GM12892 (cell line): ENCODE measurements at regions not wholly inside any gene's neighbourhood (a gene's known extent, or its start where the extent isn't known, plus 50 kb on each side); places are given as distances from the start of the nearest gene placed in this dataset.

Experiments used
- POLR2A ChIP-seq: IDR thresholded peaks from 2 replicates; pipeline ENCODE4 v1.6.1; 2011; ENCODE audit warnings: low read depth, low read length, control low read depth
- POLR2AphosphoS5 ChIP-seq: IDR thresholded peaks from 2 replicates; pipeline ENCODE4 v1.6.1; 2011; ENCODE audit warnings: low read depth, low read length, control low read depth
- TAF1 ChIP-seq: IDR thresholded peaks from 2 replicates; pipeline ENCODE4 v1.6.1; 2011; ENCODE audit warnings: low read depth, mild to moderate bottlenecking, control low read depth, low read length, borderline replicate concordance

DNA sequence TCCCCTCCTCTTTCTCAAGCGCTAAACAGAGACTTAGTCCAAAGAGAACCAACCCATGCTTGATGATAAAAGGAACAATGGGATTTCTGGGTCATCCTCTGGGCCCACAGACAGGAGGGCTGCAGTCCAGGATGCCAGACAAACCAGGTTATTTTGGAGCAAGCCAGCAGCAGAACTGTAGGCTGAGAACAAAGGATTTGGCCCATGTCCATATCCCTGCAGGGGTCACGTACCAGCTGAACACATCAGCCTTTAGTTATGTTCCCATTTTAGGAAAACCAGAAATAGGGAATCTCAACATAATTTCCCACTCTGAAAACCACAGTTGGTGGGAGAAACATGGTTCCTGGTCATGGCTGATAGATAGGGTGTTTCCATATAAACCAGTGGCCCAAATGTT lies 533.6 kb upstream of the CADM1 start:
- TF ChIP-seq POLR2AphosphoS5: no peak
- TF ChIP-seq POLR2A: no peak
- TF ChIP-seq TAF1: no peak
